Spleen (tissue), 11 donors: ENCODE measurements at regions not wholly inside any gene's neighbourhood (a gene's known extent, or its start where the extent isn't known, plus 50 kb on each side); places are given as distances from the start of the nearest gene placed in this dataset.

Experiments used
- DNase-seq: peaks from one replicate; pipeline ENCODE4 v3.0.0-alpha.2; 2020
- H3K27ac ChIP-seq, 8 donors: fragments of 200-600 bp; sonication (generic) in 7 of 8; 1 replicate in 4 of 8; 2 replicates in 4 of 8; pipeline versions ENCODE4 v1.5.0 to v1.8.0; 2016 to 2021; ENCODE audit warnings: inconsistent platforms in 4 of 8, mild to moderate bottlenecking in 4 of 8, moderate library complexity in 1 of 8
- H3K27me3 ChIP-seq, 7 donors: fragments of 200-600 bp; sonication (generic) in 6 of 7; replicated peaks in 1 of 7; 1 replicate in 4 of 7; 2 replicates in 3 of 7; pipeline versions ENCODE4 v1.5.0 to v1.8.0; 2016 to 2021; ENCODE audit warnings: inconsistent platforms in 3 of 7, mild to moderate bottlenecking in 1 of 7
- H3K36me3 ChIP-seq, 6 donors: fragments of 200-600 bp; sonication (generic) in 5 of 6; 1 replicate in 4 of 6; 2 replicates in 2 of 6; pipeline versions ENCODE4 v1.5.0 to v1.8.0; 2016 to 2021; ENCODE audit warnings: inconsistent platforms in 2 of 6
- H3K4me1 ChIP-seq, 6 donors: fragments of 200-600 bp; sonication (generic) in 5 of 6; 1 replicate in 3 of 6; 2 replicates in 3 of 6; pipeline versions ENCODE4 v1.5.0 to v1.8.0; 2016 to 2021; ENCODE audit warnings: inconsistent platforms in 3 of 6
- H3K4me3 ChIP-seq, 8 donors: fragments of 200-600 bp; sonication (generic) in 7 of 8; 1 replicate in 4 of 8; 2 replicates in 4 of 8; pipeline versions ENCODE4 v1.5.0 to v1.8.0; 2016 to 2021; ENCODE audit warnings: inconsistent platforms in 4 of 8, mild to moderate bottlenecking in 4 of 8, moderate library complexity in 2 of 8
- H3K9me3 ChIP-seq, 8 donors: fragments of 200-600 bp; sonication (generic) in 7 of 8; 1 replicate in 4 of 8; 2 replicates in 4 of 8; pipeline versions ENCODE4 v1.5.0 to v1.8.0; 2016 to 2021; ENCODE audit warnings: inconsistent platforms in 4 of 8
- POLR2A ChIP-seq, 3 donors: fragments of 450-650 bp; IDR thresholded peaks; one replicate each; pipeline ENCODE4 v1.5.1; 2017; ENCODE audit warnings: antibody characterized with exemption in 3 of 3, mild to moderate bottlenecking in 1 of 3
- POLR2AphosphoS5 ChIP-seq, 3 donors: sonication (generic); formaldehyde crosslinking; IDR thresholded peaks; one replicate each; pipeline ENCODE4 v1.5.1; 2017; ENCODE audit warnings: antibody characterized with exemption in 3 of 3
- WGBS, 5 donors: extraction: QIAGEN DNeasy Blood & Tissue Kit in 3 of 5; methylation state at CpG; one replicate each; pipeline versions ENCODE4 v1.1.5 to v1.1.7; 2013 to 2018; 5-methylcytosine and 5-hydroxymethylcytosine counted together
- intact Hi-C: fragments of 100-400 bp; cut with DNase I; formaldehyde crosslinking; loops from one replicate; pipeline ENCODE4 v1.15.0; 2023; ENCODE audit warnings: low total_unique reads
- TF ChIP-seq, protein P1 (sequence below), 11 experiments: fragments of 200-600 bp in 7 of 11; fragments of 450-650 bp in 4 of 11; sonication (generic) in 4 of 11; IDR thresholded peaks in 8 of 11; conservative IDR thresholded peaks in 3 of 11; 1 replicate in 7 of 11; 2 replicates in 4 of 11; pipeline versions ENCODE4 v1.4.0 to v1.8.0; 2016 to 2021; ENCODE audit warnings: antibody characterized with exemption in 11 of 11, inconsistent platforms in 4 of 11, mild to moderate bottlenecking in 1 of 11
- donor health status: healthy with polysubstance abuse.
- donor health status: DM: no; HTN: no; CAD: no; lungs with moderate emphysema.
- donor health status: DM: no; HTN: no; CAD: no.
- donor health status: Bipolar disorder and iron deficiency.
- donor health status: healthy.
- donor health status: DM: no; HTN: no; CAD: no.
- donor health status: DM: yes; HTN: yes; CAD: no.

DNA sequence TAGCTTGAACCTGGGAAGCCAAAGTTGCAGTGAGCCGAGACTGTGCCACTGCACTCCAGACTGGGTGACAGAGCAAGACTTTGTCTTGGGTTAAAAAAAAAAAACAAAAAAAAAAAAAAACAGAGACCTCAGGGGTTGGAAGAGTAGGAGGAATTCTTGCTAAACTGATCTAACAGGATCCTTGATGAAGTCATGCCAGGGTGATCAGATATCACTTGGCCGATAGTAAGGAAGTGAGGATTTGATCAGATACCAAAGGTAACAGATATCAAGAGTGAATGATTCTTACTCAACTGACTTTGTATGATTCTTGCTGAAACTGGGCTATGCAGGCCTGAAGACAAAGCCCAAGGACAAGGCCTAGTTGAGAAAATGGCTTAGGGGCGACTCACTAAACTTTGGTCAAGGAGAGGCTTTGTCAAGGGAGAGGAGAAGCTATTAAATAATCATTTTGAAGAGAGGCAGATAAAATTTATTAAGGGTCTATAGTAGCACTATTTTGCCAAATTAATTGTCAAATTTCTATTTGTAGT is 624.7 kb downstream of the UTRN start:
- DNase-seq: no peak
- TF ChIP-seq POLR2AphosphoS5 (IDR thresholded peaks at IDR 0.05): no peak
- intact Hi-C loops: no loop called here
- Histone ChIP-seq H3K36me3 (no peaks in the 10 kb centered on the region), H3K4me3 (no peak overlapping the region), H3K27ac (no peak overlapping the region), H3K27me3 (no peaks in the 10 kb centered on the region), H3K4me1 (peaks cover 0 to 5% (median 0%) of the 10 kb centered on the region in 6 donors), H3K9me3 (no peaks in the 10 kb centered on the region)
- 93 to 96% (median 95%) methylated on average over 3 of the region's 3 CpGs for WGBS, 5 donors

GRCh38 chr6:144911322-144911721 is 626.2 kb downstream of the UTRN start:
- Histone ChIP-seq H3K9me3 (no peaks in the 10 kb centered on the region), H3K27me3 (no peaks in the 10 kb centered on the region), H3K4me3 (no peak overlapping the region), H3K4me1 (peaks cover 0 to 5% (median 0%) of the 10 kb centered on the region in 6 donors), H3K27ac (no peak overlapping the region), H3K36me3 (no peaks in the 10 kb centered on the region)
- no peak for DNase-seq
- intact Hi-C loops: no loop called here
- 77 to 85% (median 81%) methylated on average over 2 of the region's 2 CpGs for WGBS, 5 donors
- TF ChIP-seq, protein P1, sequence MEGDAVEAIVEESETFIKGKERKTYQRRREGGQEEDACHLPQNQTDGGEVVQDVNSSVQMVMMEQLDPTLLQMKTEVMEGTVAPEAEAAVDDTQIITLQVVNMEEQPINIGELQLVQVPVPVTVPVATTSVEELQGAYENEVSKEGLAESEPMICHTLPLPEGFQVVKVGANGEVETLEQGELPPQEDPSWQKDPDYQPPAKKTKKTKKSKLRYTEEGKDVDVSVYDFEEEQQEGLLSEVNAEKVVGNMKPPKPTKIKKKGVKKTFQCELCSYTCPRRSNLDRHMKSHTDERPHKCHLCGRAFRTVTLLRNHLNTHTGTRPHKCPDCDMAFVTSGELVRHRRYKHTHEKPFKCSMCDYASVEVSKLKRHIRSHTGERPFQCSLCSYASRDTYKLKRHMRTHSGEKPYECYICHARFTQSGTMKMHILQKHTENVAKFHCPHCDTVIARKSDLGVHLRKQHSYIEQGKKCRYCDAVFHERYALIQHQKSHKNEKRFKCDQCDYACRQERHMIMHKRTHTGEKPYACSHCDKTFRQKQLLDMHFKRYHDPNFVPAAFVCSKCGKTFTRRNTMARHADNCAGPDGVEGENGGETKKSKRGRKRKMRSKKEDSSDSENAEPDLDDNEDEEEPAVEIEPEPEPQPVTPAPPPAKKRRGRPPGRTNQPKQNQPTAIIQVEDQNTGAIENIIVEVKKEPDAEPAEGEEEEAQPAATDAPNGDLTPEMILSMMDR (IDR thresholded peaks at IDR 0.05 in 8 of 11, conservative IDR thresholded peaks at IDR 0.05 in 3 of 11): no peak
- TF ChIP-seq POLR2AphosphoS5 (IDR thresholded peaks at IDR 0.05) (no peak), POLR2A (IDR thresholded peaks at IDR 0.05) (no peak)

GRCh38 chr6:144912474-144912873 is 627.3 kb downstream of the UTRN start:
- Histone ChIP-seq H3K27me3 (no peaks in the 10 kb centered on the region), H3K27ac (no peak overlapping the region), H3K9me3 (no peaks in the 10 kb centered on the region), H3K4me3 (no peak overlapping the region), H3K36me3 (no peaks in the 10 kb centered on the region), H3K4me1 (peaks cover 0 to 5% (median 0%) of the 10 kb centered on the region in 6 donors)
- intact Hi-C loops: no loop called here
- TF ChIP-seq POLR2AphosphoS5 (IDR thresholded peaks at IDR 0.05): no peak
- TF ChIP-seq, protein P1 (IDR thresholded peaks at IDR 0.05 in 8 of 11, conservative IDR thresholded peaks at IDR 0.05 in 3 of 11): no peak
- no peak for TF ChIP-seq POLR2A (IDR thresholded peaks at IDR 0.05)
- WGBS, 5 donors: 22 to 48% (median 31%) methylated on average over 2 of the region's 2 CpGs
- DNase-seq: no peak

DNA sequence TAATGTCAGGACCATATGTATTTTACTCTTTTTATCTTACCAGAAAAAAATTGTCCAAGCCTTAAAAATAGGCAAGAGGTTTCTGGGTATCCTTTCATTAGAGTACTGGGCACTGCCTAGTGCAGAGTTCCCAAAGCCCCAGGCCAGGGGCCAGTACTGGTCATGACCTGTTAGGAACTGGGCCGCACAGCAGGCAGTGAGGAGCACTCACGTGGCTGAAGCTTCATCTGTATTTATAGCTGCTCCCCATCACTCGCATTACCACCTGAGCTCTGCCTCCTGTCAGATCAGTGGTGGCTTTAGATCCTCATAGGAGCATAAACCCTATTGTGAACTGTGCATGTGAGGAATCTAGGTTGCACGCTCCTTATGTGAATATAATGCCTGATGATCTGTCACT is 632.9 kb downstream of the UTRN start:
- no peak for TF ChIP-seq POLR2AphosphoS5 (IDR thresholded peaks at IDR 0.05)
- TF ChIP-seq POLR2A (IDR thresholded peaks at IDR 0.05): no peak
- TF ChIP-seq, protein P1 (IDR thresholded peaks at IDR 0.05 in 8 of 11, conservative IDR thresholded peaks at IDR 0.05 in 3 of 11): no peak
- no peak overlapping the region for H3K27ac ChIP-seq
- no peaks in the 10 kb centered on the region for H3K4me1 ChIP-seq
- H3K9me3 ChIP-seq: no peaks in the 10 kb centered on the region
- H3K27me3 ChIP-seq: no peaks in the 10 kb centered on the region
- intact Hi-C loops: no loop called here
- no peaks in the 10 kb centered on the region for H3K36me3 ChIP-seq
- DNase-seq: no peak
- H3K4me3 ChIP-seq: no peak overlapping the region
- 85 to 95% (median 92%) methylated on average over 4 of the region's 4 CpGs for WGBS, 5 donors

DNA sequence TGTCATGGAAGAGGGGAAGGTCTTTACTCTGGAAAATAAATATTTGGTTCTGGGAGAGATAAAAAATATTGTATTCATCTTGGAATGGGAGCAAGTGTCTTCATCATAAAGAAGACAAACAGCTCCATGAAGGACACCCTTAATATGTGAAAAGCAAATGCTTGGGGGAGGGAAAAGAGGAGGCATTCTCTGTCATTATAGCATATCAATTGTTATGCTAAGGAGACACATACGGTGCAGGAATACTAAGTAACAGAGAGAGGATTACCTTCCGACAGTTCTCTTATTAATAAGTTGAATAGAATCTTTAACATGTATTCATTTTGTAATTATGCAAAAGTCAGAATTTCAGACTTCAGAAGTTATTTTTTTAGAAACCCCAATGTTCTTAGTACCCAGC is 634.4 kb downstream of the UTRN start:
- H3K27me3 ChIP-seq: no peaks in the 10 kb centered on the region
- no peak for DNase-seq
- WGBS, 5 donors: 65 to 90% (median 87%) methylated on average over 2 of the region's 2 CpGs
- H3K27ac ChIP-seq: no peak overlapping the region
- no peaks in the 10 kb centered on the region for H3K9me3 ChIP-seq
- TF ChIP-seq POLR2A (IDR thresholded peaks at IDR 0.05) (no peak), POLR2AphosphoS5 (IDR thresholded peaks at IDR 0.05) (no peak)
- TF ChIP-seq, protein P1 (IDR thresholded peaks at IDR 0.05 in 8 of 11, conservative IDR thresholded peaks at IDR 0.05 in 3 of 11): no peak
- H3K4me1 ChIP-seq: no peaks in the 10 kb centered on the region
- no peak overlapping the region for H3K4me3 ChIP-seq
- no peaks in the 10 kb centered on the region for H3K36me3 ChIP-seq
- intact Hi-C loops: no loop called here
